ENCODE measurements at regions not wholly inside any gene's neighbourhood (a gene's known extent, or its start where the extent isn't known, plus 50 kb on each side); places are given as distances from the start of the nearest gene placed in this dataset.

DNA sequence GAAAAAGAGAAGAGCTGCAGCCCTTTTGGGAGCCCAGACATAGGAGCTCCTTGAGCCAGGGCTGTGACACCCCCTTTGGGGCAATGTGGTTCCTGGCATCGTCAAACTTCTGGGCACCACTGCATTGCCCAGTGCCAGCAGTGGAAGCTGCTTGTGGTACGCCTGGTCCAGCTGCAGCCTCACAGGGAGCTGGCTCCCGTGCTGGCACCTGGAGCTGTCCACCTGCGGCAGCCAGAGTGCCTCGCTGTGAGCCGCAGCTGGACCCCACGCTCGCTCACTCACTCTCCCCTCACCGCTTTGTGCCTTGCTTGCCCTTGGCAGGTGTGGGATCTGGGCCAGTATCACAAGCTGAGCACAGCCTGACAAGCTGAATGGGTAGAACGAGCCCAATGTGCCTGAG, 1150.8 kb upstream of the CDH6 start:
- Mint-ChIP-seq H3K27me3 (ENCODE audit: low read depth) (no peaks in the 10 kb centered on the region), H3K4me3 (no peak overlapping the region), H3K27ac (no peak overlapping the region), H3K9me3 (peaks cover 5% of the 10 kb centered on the region), H3K36me3 (ENCODE audit: low read depth) (no peaks in the 10 kb centered on the region), H3K4me1 (ENCODE audit: low read depth) (no peaks in the 10 kb centered on the region)
- DNase-seq (ENCODE audit: low spot score), result no peak

DNA sequence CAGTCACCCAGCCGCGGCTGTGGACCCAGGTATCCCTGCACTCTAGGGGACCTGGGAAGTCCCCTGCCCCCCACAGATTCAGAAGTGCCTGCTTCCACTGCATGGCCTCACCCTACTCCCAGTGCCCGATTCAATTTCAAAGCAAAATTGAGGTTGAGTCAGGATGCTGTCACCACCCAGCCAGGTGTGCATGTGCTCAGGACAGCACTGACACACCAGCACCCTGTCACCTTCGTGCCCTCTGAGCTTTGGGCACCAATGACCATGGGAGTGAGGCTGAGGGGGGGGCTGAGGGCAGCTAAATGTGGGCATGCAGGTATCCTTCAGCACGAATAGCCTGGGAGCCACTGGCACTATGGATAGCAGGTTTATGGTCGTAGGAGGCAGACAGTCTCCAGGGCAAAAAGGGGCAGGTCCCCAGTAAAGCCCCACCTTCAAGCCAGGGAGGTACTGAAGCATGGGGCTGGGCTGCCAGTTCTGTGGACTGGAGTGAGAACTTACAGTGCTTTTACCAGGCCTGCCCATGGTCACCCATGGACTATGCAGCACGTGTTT, 1151.6 kb upstream of the CDH6 start:
- no peaks in the 10 kb centered on the region for H3K4me1 Mint-ChIP-seq (ENCODE audit: low read depth)
- no peaks in the 10 kb centered on the region for H3K27me3 Mint-ChIP-seq (ENCODE audit: low read depth)
- no peaks in the 10 kb centered on the region for H3K9me3 Mint-ChIP-seq
- H3K36me3 Mint-ChIP-seq (ENCODE audit: low read depth), result no peaks in the 10 kb centered on the region
- no peak overlapping the region for H3K27ac Mint-ChIP-seq
- no peak for DNase-seq (ENCODE audit: low spot score)
- H3K4me3 Mint-ChIP-seq, result no peak overlapping the region

DNA sequence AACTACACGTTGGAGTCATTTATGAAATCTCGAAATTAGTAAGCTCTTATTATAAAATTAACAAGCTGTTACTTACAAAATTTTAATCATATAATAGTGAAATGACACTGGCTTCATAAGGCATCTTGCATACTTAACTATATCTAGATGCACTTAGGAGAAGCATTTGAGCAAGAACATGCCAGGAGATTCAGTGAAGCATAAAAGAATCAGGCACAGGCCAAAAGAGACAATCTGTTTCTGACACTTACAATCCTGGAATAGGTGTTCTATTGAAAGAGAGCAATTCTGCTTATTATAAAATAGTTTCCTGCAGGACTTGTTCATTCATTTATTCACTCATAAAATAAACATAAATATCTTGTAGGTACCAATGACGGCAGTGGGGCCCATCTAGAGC, 1152.2 kb upstream of the CDH6 start:
- Mint-ChIP-seq H3K27ac (no peak overlapping the region), H3K9me3 (peaks cover 1% of the 10 kb centered on the region), H3K4me3 (no peak overlapping the region), H3K4me1 (ENCODE audit: low read depth) (no peaks in the 10 kb centered on the region), H3K27me3 (ENCODE audit: low read depth) (no peaks in the 10 kb centered on the region), H3K36me3 (ENCODE audit: low read depth) (no peaks in the 10 kb centered on the region)
- no peak for DNase-seq (ENCODE audit: low spot score)

DNA sequence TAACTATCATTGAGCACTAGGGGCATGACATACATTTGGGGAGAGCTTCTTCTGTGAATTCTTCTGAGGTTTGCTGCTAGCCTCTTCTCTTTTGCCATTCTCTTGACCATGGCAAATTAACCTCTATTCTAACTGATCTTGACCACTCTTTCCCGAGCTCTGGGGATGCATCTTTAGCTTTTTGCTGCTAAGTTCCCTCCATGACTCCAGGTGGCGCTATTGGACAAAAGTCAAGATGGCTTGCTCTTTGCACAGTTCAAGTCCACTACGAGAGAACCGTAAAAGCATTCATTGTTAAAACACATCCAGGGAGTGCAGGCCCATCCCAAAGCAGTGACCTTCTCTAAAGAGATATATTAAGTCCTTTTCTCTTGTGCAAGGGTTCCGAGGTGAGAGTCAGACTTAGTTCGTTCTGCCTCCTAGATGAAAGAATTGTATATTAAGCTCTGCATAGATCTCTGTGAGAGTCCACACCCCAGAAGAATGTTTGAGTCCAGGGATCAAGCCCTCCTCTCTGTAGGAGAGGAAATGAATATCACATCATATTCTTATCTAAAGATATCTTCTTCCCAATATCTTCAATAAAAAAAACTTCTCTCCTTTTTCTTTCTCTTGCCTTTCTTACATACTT, 1152.9 kb upstream of the CDH6 start:
- H3K27ac Mint-ChIP-seq, result no peak overlapping the region
- H3K36me3 Mint-ChIP-seq (ENCODE audit: low read depth), result no peaks in the 10 kb centered on the region
- H3K9me3 Mint-ChIP-seq, result peaks cover 7% of the 10 kb centered on the region
- DNase-seq (ENCODE audit: low spot score), result no peak
- H3K27me3 Mint-ChIP-seq (ENCODE audit: low read depth), result no peaks in the 10 kb centered on the region
- no peak overlapping the region for H3K4me3 Mint-ChIP-seq
- H3K4me1 Mint-ChIP-seq (ENCODE audit: low read depth), result no peaks in the 10 kb centered on the region

DNA sequence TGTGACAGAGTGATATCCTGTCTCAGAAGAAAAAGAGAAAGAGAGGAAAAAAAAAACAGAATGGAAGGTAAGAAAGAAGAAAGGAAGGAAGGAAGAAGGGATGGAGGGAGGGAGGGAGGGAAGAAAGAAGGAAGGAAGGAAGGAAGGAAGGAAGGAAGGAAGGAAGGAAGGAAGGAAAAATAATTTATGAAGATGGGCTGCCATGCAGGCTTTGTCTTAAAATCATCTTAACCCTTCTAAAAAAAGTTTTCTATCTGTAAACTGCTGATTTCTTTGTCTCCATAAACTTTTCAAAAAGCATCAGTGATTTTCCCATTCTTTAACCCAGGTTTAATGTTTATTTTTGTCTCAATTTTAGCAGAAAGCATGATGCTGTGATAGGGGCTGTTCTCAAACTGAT, 1154.1 kb upstream of the CDH6 start:
- Mint-ChIP-seq H3K4me3 (no peak overlapping the region), H3K36me3 (ENCODE audit: low read depth) (no peaks in the 10 kb centered on the region), H3K9me3 (peaks cover 13% of the 10 kb centered on the region), H3K27ac (no peak overlapping the region), H3K4me1 (ENCODE audit: low read depth) (no peaks in the 10 kb centered on the region), H3K27me3 (ENCODE audit: low read depth) (no peaks in the 10 kb centered on the region)
- no peak for DNase-seq (ENCODE audit: low spot score)

DNA sequence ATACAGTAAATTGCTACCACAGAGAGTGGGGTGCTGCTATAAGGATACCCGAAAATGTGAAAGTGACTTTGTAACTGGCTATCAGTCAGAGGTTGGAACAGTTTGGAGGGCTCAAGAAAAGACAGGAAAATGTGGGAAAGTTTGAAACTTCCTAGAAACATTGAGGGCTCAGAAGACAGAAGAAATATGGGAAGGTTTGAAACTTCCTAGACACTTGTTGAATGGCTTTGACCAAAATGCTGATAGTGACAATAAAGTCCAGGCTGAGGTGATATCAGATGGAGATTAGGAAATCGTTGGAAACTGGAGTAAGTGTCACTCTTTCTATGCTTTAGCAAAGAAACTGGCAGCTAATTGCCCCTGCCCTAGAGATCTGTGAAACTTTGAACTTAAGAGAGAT, 1158.6 kb upstream of the CDH6 start:
- no peaks in the 10 kb centered on the region for H3K4me1 Mint-ChIP-seq (ENCODE audit: low read depth)

DNA sequence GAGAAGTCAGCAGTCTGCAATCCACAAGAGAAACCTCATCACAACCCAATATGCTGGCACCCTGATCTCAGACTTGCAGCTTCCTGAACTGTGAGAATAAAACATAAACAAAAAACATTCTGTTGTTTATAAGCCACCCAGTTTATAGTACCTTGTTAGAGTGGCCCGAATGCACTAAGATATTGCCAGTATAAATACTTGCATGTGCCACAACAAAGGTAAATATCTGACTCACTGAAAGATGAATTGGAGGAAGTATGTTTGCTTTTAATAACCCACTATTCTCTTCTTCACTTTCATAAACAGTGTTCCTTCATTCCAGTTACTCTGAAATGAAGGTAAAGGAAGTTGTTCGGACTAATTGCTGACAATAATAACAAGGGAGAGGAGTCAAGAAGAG, 1163.4 kb upstream of the CDH6 start:
- peaks cover 13% of the 10 kb centered on the region for H3K9me3 Mint-ChIP-seq
- no peak for DNase-seq (ENCODE audit: low spot score)
- H3K4me3 Mint-ChIP-seq, result no peak overlapping the region
- no peaks in the 10 kb centered on the region for H3K4me1 Mint-ChIP-seq (ENCODE audit: low read depth)
- no peaks in the 10 kb centered on the region for H3K27me3 Mint-ChIP-seq (ENCODE audit: low read depth)
- H3K27ac Mint-ChIP-seq, result no peak overlapping the region
- no peaks in the 10 kb centered on the region for H3K36me3 Mint-ChIP-seq (ENCODE audit: low read depth)

More for the DNA sequence above, 1158.6 kb upstream of the CDH6 start:
- Mint-ChIP-seq H3K27me3 (ENCODE audit: low read depth) (no peaks in the 10 kb centered on the region), H3K9me3 (peaks cover 13% of the 10 kb centered on the region), H3K27ac (no peak overlapping the region), H3K36me3 (ENCODE audit: low read depth) (no peaks in the 10 kb centered on the region), H3K4me3 (no peak overlapping the region)
- no peak for DNase-seq (ENCODE audit: low spot score)

DNA sequence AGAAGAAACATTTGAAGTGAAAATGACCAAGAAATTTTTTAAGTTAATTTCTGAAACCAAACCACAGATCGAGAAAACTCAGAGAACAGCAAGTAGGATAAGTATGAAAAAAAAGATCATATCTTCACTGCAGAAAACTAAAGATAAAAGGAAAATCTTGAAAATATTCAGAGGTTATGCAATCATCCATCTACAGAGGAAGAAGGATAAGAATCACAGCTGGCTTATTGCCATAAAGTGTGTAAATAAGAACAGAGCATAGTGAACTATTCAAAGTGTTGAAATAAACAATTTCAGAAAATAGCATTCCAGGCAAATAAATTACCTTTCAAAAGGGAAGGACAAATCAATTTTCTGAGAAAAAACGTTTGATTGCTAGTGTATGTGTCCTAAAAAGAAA, 1191.7 kb upstream of the CDH6 start:
- H3K4me1 Mint-ChIP-seq (ENCODE audit: low read depth), result no peaks in the 10 kb centered on the region
- no peaks in the 10 kb centered on the region for H3K36me3 Mint-ChIP-seq (ENCODE audit: low read depth)
- no peak overlapping the region for H3K27ac Mint-ChIP-seq
- H3K4me3 Mint-ChIP-seq, result no peak overlapping the region
- no peak for DNase-seq (ENCODE audit: low spot score)
- H3K27me3 Mint-ChIP-seq (ENCODE audit: low read depth), result no peaks in the 10 kb centered on the region
- H3K9me3 Mint-ChIP-seq, result peaks cover 34% of the 10 kb centered on the region

DNA sequence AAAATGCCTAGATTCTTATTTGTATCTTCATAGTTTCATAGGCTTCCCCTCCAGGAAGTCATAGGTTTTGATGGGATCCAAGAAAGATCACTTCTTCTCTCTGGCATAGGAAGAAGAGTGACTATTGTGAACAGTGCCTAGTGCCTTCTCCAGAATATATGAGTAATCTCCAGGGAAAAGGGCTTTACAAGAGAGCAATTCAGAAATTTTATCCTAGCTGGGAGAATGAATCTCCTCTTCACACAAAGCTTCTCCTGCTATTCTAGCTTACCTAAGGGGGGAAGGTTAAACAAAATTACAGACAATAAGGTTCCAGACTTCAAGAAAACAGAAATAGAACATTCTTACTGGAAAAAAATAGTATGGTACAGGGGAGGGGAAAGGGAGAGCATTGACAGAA, 1193.3 kb upstream of the CDH6 start:
- no peak overlapping the region for H3K4me3 Mint-ChIP-seq
- H3K27me3 Mint-ChIP-seq (ENCODE audit: low read depth), result no peaks in the 10 kb centered on the region
- no peaks in the 10 kb centered on the region for H3K36me3 Mint-ChIP-seq (ENCODE audit: low read depth)
- peaks cover 30% of the 10 kb centered on the region for H3K9me3 Mint-ChIP-seq
- H3K27ac Mint-ChIP-seq, result no peak overlapping the region
- DNase-seq (ENCODE audit: low spot score), result no peak
- no peaks in the 10 kb centered on the region for H3K4me1 Mint-ChIP-seq (ENCODE audit: low read depth)

DNA sequence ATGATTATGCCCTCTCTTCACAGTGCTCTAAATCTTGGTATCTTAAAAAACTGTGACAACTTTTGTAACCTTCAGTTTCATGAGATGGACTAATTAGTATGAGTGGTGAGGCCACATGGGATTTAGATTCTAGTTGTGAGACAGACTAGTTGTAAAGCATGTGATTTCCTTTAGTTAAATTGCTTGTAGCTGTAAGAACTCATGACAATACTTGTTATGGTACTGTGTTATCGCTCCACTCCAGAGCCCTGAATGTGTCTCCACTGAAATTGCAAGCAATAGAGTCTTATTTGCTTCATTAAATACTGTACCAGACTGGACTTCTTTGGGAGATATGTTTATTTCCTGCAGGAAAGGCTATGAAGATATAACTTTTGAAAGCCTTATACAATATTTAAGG, 1198.3 kb upstream of the CDH6 start:
- no peak overlapping the region for H3K27ac Mint-ChIP-seq
- H3K9me3 Mint-ChIP-seq, result peaks cover 42% of the 10 kb centered on the region
- H3K27me3 Mint-ChIP-seq (ENCODE audit: low read depth), result no peaks in the 10 kb centered on the region
- no peak overlapping the region for H3K4me3 Mint-ChIP-seq
- no peaks in the 10 kb centered on the region for H3K36me3 Mint-ChIP-seq (ENCODE audit: low read depth)
- no peaks in the 10 kb centered on the region for H3K4me1 Mint-ChIP-seq (ENCODE audit: low read depth)
- no peak for DNase-seq (ENCODE audit: low spot score)

DNA sequence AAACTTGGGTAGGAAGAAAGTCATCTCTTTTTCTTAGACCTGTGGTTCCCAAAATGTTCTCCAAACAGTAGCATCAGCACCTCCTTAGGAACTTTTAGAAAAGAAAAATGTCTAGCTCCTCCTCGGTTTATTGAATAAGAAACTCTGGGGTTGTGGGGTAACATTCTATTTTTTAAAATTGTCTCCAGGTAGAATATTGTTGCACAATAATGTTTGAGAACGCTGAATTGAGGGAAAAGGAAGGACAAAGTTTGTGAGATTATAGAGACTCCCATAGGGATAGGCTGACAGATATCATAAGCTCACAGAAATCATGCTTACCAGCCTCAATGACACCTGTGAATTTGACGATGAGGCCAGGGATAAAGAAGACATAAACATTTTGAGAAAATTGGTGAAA, 1199.0 kb upstream of the CDH6 start:
- Mint-ChIP-seq H3K4me1 (ENCODE audit: low read depth) (no peaks in the 10 kb centered on the region), H3K27me3 (ENCODE audit: low read depth) (no peaks in the 10 kb centered on the region), H3K9me3 (peaks cover 39% of the 10 kb centered on the region), H3K4me3 (no peak overlapping the region), H3K36me3 (ENCODE audit: low read depth) (no peaks in the 10 kb centered on the region), H3K27ac (no peak overlapping the region)
- no peak for DNase-seq (ENCODE audit: low spot score)

DNA sequence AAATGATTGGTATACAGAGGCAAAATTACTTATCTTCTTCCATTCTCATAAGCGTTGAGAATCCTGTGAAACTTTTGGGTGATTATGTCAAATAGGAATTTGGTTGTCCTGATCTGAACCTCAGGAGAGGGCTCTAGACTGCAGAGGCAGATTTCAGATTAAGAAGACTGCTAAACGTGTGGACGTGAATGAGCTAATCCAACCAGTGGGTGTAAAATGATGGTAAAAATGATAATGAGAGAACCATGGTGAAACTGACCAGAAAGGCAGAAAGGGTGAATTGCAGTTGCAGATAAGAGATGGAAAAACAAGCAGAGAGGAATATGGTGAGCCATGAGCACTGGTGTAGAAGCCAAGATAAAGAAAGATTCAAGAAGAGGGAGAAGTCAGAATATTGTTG, 1200.2 kb upstream of the CDH6 start:
- Mint-ChIP-seq H3K9me3 (peaks cover 35% of the 10 kb centered on the region), H3K27ac (no peak overlapping the region)
- DNase-seq (ENCODE audit: low spot score), result no peak

DNA sequence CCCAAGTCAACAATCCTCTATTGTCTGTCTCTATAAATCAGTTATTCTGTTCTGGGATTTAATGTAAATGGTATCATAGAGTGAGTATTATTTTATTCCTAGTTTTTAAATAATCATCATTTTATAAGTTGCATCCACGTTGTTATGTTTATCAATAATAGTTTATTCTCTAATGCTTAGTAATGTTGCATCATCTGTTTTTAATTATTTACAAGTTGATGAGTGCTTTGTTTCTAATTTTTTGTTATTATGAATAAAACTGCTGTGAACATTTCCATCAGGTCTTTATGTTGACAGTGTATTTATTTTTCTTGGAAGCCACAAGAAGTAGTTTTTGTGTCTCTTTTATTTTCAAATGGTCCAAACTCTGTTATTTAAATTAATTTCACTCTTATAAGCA, 1201.2 kb upstream of the CDH6 start:
- H3K4me1 Mint-ChIP-seq (ENCODE audit: low read depth), result no peaks in the 10 kb centered on the region
- H3K4me3 Mint-ChIP-seq, result no peak overlapping the region
- no peak for DNase-seq (ENCODE audit: low spot score)
- H3K27me3 Mint-ChIP-seq (ENCODE audit: low read depth), result no peaks in the 10 kb centered on the region
- peaks cover 41% of the 10 kb centered on the region for H3K9me3 Mint-ChIP-seq
- no peak overlapping the region for H3K27ac Mint-ChIP-seq
- no peaks in the 10 kb centered on the region for H3K36me3 Mint-ChIP-seq (ENCODE audit: low read depth)

More for the DNA sequence above, 1200.2 kb upstream of the CDH6 start:
- H3K36me3 Mint-ChIP-seq (ENCODE audit: low read depth), result no peaks in the 10 kb centered on the region
- no peaks in the 10 kb centered on the region for H3K27me3 Mint-ChIP-seq (ENCODE audit: low read depth)
- H3K4me1 Mint-ChIP-seq (ENCODE audit: low read depth), result no peaks in the 10 kb centered on the region
- H3K4me3 Mint-ChIP-seq, result no peak overlapping the region

DNA sequence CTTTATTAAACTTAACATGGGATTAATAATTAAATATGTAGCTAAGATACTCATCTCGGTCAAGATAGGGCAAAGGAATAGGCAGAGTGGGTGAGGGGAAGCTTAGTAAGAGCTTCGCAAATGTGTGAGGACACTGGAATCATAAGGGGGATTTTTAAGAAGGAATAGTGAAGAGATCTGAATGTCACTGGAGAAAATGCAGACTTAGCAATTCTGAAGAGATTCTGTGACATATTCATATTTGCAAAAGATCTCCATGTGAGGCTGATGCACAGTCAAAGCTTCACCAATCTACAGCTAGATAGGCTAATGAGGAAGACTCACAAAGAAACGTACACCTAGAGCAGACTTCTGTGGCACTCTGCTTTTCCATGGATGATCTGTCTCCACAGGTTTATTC, 1202.8 kb upstream of the CDH6 start:
- peaks cover 37% of the 10 kb centered on the region for H3K9me3 Mint-ChIP-seq
- no peak for DNase-seq (ENCODE audit: low spot score)
- no peak overlapping the region for H3K4me3 Mint-ChIP-seq
- no peaks in the 10 kb centered on the region for H3K36me3 Mint-ChIP-seq (ENCODE audit: low read depth)
- H3K27ac Mint-ChIP-seq, result no peak overlapping the region
- H3K4me1 Mint-ChIP-seq (ENCODE audit: low read depth), result no peaks in the 10 kb centered on the region
- no peaks in the 10 kb centered on the region for H3K27me3 Mint-ChIP-seq (ENCODE audit: low read depth)

DNA sequence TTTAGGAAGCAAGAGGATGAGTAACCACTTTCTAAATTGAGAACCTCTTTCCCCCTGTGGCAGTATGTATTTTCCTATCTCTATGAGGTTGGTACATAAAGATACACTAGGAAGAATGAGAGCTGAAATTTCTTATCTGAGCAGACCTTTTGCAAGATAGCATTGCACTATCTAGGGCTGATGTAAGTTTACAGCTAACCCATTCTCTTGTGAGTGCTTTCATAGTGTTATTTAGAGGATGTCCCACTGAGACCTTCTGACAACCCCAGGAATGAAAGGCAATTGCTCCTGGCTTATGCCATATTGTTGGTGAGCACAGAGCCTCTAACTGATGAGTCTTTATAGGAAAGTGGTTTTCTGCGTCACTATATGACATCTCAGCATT, 1209.3 kb upstream of the CDH6 start:
- H3K9me3 Mint-ChIP-seq, result peaks cover 49% of the 10 kb centered on the region

More for the DNA sequence above, 1209.3 kb upstream of the CDH6 start:
- Mint-ChIP-seq H3K4me3 (no peak overlapping the region), H3K27ac (no peak overlapping the region), H3K36me3 (ENCODE audit: low read depth) (no peaks in the 10 kb centered on the region), H3K4me1 (ENCODE audit: low read depth) (no peaks in the 10 kb centered on the region), H3K27me3 (ENCODE audit: low read depth) (no peaks in the 10 kb centered on the region)
- DNase-seq (ENCODE audit: low spot score), result no peak
